Vagina (tissue), 2 donors: ENCODE measurements at regions not wholly inside any gene's neighbourhood (a gene's known extent, or its start where the extent isn't known, plus 50 kb on each side); places are given as distances from the start of the nearest gene placed in this dataset.

Experiments used
- DNase-seq, 2 donors: peaks; one replicate each; pipeline ENCODE4 v3.0.0-alpha.2; 2017; ENCODE audit errors: extremely low spot score in 2 of 2
- H3K27ac ChIP-seq: fragments of 200-600 bp; sonication (generic); one replicate; pipeline ENCODE4 v1.5.1; 2019
- H3K27me3 ChIP-seq: fragments of 200-600 bp; sonication (generic); one replicate; pipeline ENCODE4 v1.5.1; 2019
- H3K36me3 ChIP-seq, 2 donors: fragments of 200-600 bp; sonication (generic); one replicate each; pipeline ENCODE4 v1.5.1; 2017 to 2019
- H3K4me1 ChIP-seq: fragments of 200-600 bp; sonication (generic); one replicate; pipeline ENCODE4 v1.5.1; 2019
- H3K4me3 ChIP-seq, 2 donors: fragments of 200-600 bp; sonication (generic); 1 replicate in 1 of 2; 2 replicates in 1 of 2; pipeline ENCODE4 v1.5.1; 2016 to 2019
- H3K9me3 ChIP-seq: fragments of 200-600 bp; sonication (generic); one replicate; pipeline ENCODE4 v1.5.1; 2019
- CTCF ChIP-seq, 3 experiments: fragments of 450-650 bp in 2 of 3; fragments of 200-600 bp in 1 of 3; sonication (generic) in 1 of 3; IDR thresholded peaks; one replicate each; pipeline ENCODE4 v1.5.1; 2017 to 2019; ENCODE audit warnings: antibody characterized with exemption in 3 of 3, mild to moderate bottlenecking in 2 of 3, moderate library complexity in 2 of 3
- POLR2A ChIP-seq, 2 donors: fragments of 450-650 bp; IDR thresholded peaks; one replicate each; pipeline ENCODE4 v1.6.1; 2017; ENCODE audit warnings: antibody characterized with exemption in 2 of 2, mild to moderate bottlenecking in 2 of 2, moderate library complexity in 2 of 2
- POLR2AphosphoS5 ChIP-seq, 2 donors: sonication (generic); formaldehyde crosslinking; IDR thresholded peaks; one replicate each; pipeline ENCODE4 v1.9.0; 2017; ENCODE audit warnings: antibody characterized with exemption in 2 of 2, mild to moderate bottlenecking in 2 of 2, low read depth in 1 of 2; ENCODE audit not compliant: insufficient read depth in 1 of 2
- intact Hi-C: fragments of 100-400 bp; cut with DNase I; formaldehyde crosslinking; loops from one replicate; pipeline ENCODE4 v1.15.1; 2023

GRCh38 chr4:59122626-59123025, 2012.4 kb upstream of the IGFBP7 start:
- Histone ChIP-seq H3K9me3 (no peaks in the 10 kb centered on the region), H3K4me3 (no peak overlapping the region), H3K27ac (no peak overlapping the region), H3K36me3 (no peaks in the 10 kb centered on the region), H3K4me1 (no peaks in the 10 kb centered on the region), H3K27me3 (no peaks in the 10 kb centered on the region)
- no peak for DNase-seq
- intact Hi-C loops, result no loop called here
- no peak for TF ChIP-seq POLR2A (IDR thresholded peaks at IDR 0.05)
- TF ChIP-seq POLR2AphosphoS5 (IDR thresholded peaks at IDR 0.05; ENCODE audit: insufficient read depth in 1 of 2, low read depth in 1 of 2), result no peak
- no peak for TF ChIP-seq CTCF (IDR thresholded peaks at IDR 0.05)

GRCh38 chr4:59126159-59126558, 2016.0 kb upstream of the IGFBP7 start:
- intact Hi-C loops, result no loop called here
- TF ChIP-seq POLR2A (IDR thresholded peaks at IDR 0.05) (no peak), CTCF (IDR thresholded peaks at IDR 0.05) (no peak), POLR2AphosphoS5 (IDR thresholded peaks at IDR 0.05; ENCODE audit: insufficient read depth in 1 of 2, low read depth in 1 of 2) (no peak)
- DNase-seq, result no peak
- Histone ChIP-seq H3K4me3 (no peak overlapping the region), H3K27ac (no peak overlapping the region), H3K27me3 (no peaks in the 10 kb centered on the region), H3K36me3 (no peaks in the 10 kb centered on the region), H3K9me3 (no peaks in the 10 kb centered on the region), H3K4me1 (no peaks in the 10 kb centered on the region)

GRCh38 chr4:59127006-59127405, 2016.8 kb upstream of the IGFBP7 start:
- no peak for DNase-seq
- H3K27ac ChIP-seq, result no peak overlapping the region
- TF ChIP-seq POLR2AphosphoS5 (IDR thresholded peaks at IDR 0.05; ENCODE audit: insufficient read depth in 1 of 2, low read depth in 1 of 2) (no peak), POLR2A (IDR thresholded peaks at IDR 0.05) (no peak), CTCF (IDR thresholded peaks at IDR 0.05) (no peak)
- H3K4me3 ChIP-seq, result no peak overlapping the region
- no peaks in the 10 kb centered on the region for H3K9me3 ChIP-seq
- H3K36me3 ChIP-seq, result no peaks in the 10 kb centered on the region
- no peaks in the 10 kb centered on the region for H3K27me3 ChIP-seq
- no peaks in the 10 kb centered on the region for H3K4me1 ChIP-seq
- intact Hi-C loops, result no loop called here

GRCh38 chr4:59127743-59128142, 2017.6 kb upstream of the IGFBP7 start:
- intact Hi-C loops, result no loop called here

More at GRCh38 chr4:59127743-59128142, 2017.6 kb upstream of the IGFBP7 start:
- TF ChIP-seq CTCF (IDR thresholded peaks at IDR 0.05), result no peak
- no peak for TF ChIP-seq POLR2A (IDR thresholded peaks at IDR 0.05)
- no peak for TF ChIP-seq POLR2AphosphoS5 (IDR thresholded peaks at IDR 0.05; ENCODE audit: insufficient read depth in 1 of 2, low read depth in 1 of 2)
- H3K36me3 ChIP-seq, result no peaks in the 10 kb centered on the region
- H3K27ac ChIP-seq, result no peak overlapping the region
- DNase-seq, result no peak
- no peaks in the 10 kb centered on the region for H3K27me3 ChIP-seq
- H3K4me3 ChIP-seq, result no peak overlapping the region
- H3K9me3 ChIP-seq, result no peaks in the 10 kb centered on the region
- no peaks in the 10 kb centered on the region for H3K4me1 ChIP-seq
